SKM-1 treated with dmso at 0.1 percent for 144 hours (cell line): ENCODE measurements at regions not wholly inside any gene's neighbourhood (a gene's known extent, or its start where the extent isn't known, plus 50 kb on each side); places are given as distances from the start of the nearest gene placed in this dataset.
"Not testable (repeated sequence)": the region's sequence is repeated elsewhere in the genome, so short reads cannot be mapped to it uniquely, and the experiment has no call there.

Experiments used
- DNase-seq: peaks from one replicate; lab custom pipeline; 2025; ENCODE audit not compliant: unreplicated experiment; lab: John Stamatoyannopoulos, UW

DNA sequence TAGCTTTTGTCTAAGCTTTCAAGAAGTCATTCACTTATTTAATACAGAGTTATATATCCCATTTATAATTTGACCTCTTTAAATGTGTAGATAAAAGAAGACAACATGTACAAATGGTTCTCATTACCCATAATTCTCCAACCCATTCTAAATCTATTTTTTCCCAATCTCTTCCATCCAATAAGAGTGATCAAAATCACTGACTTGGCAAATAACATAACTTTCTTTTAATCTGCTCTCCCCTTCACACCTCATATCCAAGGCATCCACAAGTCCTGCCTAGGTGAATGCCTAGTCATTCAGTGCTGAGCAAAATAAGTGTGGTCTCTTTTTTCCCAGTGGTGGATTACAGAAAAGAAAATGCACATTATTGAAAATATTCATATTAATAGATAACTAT lies 1231.1 kb downstream of the CDH11 start:
- no peak for DNase-seq

DNA sequence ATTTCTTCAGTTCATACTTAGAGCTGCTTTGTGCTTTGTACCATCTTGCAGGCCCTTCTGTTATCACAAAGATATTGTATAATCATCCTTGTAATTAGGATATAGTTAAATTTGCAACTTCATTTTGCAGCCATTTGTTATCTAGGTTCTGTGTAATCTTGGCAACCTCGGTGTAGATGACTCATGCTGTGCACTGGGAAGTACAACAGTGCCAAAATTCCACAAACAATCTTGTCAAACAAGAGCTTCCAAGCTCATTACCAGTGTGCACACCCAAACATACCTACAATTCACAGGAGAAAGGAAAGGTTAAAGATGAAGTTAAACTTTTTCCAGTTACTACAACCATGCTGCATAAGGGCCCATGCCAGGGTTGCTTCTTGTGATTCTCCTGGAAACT lies 1231.8 kb downstream of the CDH11 start:
- DNase-seq: no peak

DNA sequence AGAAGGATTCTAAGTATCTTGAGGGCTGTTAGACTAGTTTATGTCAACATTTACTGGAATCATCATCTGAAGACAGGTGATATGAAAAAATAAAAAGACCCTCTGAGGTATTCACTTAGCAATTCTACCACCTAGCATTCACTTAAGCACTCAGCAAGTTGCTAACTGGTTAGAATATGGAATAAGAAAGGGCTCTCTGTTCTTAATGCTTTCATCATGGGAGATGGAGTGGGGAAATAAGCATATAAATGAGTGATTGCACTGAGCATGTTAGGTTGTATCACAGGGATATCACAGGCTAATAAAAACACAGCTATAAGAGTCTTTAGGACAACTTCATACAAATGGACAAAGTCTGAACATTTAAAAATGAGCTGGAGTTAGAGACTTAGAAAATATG lies 1238.8 kb downstream of the CDH11 start:
- no peak for DNase-seq

DNA sequence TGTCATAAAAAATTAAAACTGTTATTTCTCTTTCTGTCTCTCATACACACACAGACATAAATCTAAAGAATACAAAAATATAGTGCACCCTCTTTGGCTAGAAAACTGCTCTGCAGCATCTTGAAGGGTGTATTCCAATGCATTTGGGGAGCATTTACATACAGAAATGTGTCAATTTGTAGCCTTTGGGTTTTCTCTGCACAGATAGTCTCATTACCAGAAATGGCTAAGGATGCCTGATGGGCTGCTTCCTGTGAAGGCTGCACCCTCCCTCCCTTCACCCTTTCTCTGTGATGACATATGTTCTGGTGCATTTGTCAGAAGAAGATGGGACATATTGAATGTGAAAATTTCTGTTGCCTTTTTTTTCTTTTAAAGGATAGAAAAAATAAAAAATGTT lies 1239.3 kb downstream of the CDH11 start:
- DNase-seq: no peak

DNA sequence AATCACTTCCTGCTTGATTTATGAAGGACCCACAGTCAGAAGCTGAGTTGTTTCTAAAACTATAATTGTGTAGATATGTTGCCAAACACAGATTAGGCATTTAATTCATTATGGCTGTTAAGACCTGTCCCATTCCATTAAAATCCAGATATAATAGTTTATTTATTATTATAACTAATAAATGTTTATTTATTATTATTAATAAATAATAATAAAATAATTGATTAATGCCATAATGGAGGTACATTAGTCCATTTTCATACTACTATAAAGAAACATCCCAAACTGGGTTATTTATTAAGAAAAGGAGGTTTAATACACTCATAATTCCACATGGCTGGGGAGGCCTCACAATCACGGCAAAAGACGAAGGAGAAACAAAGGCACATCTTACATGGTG lies 1240.9 kb downstream of the CDH11 start:
- no peak for DNase-seq

DNA sequence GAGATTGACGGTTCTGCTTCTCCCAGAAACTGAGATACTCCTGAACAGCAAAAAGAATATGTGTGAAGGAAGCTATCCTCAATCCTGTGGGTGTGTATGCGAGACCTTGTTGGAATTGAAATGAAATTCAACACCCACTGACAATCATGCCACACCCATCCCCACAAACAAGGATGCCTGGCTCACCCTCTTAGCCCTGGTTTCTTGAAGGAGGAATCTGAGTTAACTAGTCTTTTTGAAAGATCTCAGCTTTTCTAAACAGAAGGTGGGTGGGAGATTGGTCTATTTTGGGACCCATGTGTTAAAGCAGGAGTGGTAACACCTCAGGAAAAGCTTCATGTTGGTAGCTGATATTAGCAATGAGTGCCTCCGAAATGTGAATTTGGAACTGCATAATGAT lies 1244.5 kb downstream of the CDH11 start:
- DNase-seq: no peak

DNA sequence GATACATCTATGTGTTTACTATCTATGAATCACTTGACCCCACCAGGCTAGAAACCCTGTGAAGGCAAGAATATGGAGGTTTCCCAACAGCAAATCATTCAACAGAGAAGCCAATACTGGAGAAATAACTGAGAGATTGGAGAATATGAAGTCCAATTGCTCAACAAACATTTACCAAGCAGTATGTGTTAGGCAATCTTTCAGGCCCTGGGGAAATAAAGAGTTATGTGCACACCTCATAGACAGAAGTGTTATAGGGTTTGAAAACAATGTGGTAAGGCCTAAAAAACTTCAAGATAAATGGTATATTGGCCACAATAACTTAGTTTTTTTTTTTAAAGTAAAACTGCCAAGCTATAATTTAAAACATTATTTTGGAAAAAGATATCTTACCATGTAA lies 1245.8 kb downstream of the CDH11 start:
- DNase-seq: peak; percentile 43

DNA sequence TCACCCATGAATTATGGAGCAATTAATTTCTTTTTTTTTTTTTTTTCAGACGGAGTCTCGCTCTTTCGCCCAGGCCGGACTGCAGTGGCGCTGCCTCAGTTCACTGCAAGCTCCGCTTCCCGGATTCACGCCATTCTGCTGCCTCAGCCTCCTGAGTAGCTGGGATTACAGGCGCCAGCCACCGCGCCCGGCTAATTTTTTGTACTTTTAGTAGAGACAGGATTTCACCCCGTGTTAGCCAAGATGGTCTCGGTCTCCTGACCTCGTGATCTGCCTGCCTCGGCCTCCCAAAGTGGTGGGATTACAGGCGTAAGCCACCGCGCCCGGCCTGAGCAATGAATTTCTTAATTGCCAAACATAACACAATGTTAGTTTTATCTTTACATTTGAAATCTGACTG lies 1261.2 kb downstream of the CDH11 start:
- DNase-seq: not testable (repeated sequence)

DNA sequence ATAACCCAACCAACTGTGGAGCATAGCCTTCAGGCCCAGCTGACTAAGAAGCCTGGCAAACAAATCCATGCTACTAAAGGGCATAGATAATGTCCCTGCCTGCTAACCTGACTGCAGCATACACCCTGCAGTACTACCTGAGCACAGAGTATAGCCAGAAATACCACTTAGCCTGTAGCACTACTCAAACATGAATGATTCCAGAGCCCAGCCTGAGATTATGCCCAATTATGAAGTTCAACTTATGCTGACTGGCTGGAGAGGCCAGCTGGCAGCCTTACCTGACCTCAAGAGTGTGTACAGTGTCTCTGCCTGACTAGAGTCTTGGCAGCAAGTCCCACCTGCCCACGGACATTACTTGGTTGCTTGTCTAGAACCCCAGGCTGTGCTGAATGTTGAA lies 1265.3 kb downstream of the CDH11 start:
- no peak for DNase-seq

DNA sequence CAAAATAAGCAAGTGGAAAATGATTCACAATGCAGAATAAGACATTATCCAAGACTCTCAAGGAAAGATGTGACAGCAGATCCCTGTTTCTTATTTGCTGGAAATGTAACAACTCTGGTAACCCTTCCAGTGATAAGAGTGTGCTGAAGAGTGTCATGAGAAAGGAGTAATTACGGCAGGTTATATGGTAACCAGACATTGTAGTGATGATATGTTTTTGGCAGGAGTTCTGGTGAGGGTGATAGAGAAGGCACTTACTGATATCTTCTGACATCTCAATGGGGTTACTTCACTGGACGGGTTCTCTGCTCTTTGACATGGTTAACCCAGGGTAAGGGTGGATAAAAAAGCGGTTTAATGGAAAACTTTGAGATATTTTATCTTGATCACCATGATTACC lies 1270.9 kb downstream of the CDH11 start:
- DNase-seq: no peak

DNA sequence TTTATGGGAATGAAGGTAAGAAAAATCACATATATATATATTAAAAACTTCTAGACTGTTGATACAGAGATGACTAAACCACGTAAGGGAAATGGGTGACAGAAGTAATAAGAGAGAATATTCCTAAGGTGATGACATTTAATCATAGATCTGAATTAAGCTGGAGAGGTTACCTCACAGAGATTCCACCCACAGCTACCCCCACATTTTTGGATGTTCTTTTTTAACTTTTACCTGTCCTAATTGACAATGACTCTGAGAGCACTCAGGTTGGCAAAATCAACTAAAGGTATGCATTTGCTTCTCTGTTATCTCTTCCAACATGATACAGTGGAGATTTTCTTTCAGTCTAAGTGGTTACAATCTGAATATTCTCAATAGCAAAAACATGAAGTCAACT lies 1280.6 kb downstream of the CDH11 start:
- DNase-seq: no peak

DNA sequence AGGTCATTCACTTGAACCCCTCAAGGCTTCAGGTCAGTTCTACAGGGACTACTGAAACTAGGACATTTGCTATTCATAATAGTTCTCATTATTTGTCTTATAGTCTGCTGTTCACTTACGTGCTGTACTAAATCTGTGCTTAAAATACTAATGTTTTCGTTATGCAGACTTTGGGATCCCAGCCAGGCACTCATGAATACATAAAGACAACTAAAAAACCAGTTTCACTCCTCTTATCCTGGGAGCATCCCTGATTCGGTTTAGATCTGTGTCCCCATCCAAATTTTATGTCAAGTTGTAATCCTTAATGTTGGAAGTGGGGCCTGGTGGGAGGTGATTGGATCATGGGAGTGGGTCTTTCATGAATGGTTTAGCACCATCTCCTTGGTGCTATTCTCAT lies 1291.8 kb downstream of the CDH11 start:
- no peak for DNase-seq

DNA sequence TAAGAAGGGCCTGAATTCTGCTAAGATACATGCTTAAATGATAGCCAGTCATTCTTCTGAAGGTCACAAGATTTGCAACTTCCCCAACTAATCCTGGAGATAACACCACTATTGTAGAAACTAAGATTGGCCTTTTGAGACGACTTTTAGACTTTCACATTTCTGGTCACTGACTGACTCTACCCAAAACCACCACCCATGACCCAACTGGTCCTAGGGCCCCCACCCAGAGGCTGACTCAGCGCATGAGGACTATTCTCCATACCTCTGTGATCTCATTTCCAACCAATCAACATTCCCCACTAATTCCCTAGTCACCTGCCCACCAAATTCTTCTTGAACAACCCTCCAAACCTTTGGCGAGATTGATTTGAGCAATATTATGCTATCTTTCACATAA lies 1299.0 kb downstream of the CDH11 start:
- no peak for DNase-seq

DNA sequence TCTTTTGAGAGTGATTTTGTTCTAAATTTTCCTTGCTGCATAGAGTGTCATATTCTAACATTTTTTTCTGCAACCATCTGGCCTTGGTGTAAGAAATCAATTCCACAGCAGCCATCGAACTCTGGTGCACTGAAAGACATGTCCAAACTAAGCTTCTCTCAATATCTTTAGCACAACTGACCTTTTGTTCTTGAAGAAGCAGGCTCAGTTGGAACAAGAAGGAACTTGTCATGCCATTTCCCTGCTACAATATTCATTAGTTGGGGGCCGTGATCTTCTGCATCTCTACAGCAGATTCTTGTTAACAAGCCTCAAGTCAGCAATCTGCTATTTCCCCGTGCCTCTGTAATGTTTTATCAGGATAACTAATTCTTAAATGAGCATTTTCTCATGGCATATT lies 1305.6 kb downstream of the CDH11 start:
- DNase-seq: no peak

DNA sequence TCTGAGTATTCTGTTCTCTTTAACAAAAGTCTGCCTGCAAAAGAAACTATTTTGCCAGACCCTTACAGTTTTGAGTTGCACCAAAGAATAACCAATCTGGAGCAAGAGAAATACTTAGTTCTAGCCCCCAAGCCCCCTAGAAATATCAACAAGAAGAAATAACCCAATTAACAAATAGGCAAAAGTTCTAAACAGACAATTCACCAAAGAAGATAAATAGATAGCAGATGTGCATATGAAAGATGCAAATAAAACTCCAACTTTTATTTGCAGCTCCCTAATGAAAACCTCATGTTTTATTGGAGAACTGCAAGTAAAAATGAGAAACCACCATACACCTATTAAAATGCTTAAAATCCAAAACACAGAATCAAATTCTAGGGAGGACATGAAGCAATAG lies 1308.0 kb downstream of the CDH11 start:
- DNase-seq: no peak

DNA sequence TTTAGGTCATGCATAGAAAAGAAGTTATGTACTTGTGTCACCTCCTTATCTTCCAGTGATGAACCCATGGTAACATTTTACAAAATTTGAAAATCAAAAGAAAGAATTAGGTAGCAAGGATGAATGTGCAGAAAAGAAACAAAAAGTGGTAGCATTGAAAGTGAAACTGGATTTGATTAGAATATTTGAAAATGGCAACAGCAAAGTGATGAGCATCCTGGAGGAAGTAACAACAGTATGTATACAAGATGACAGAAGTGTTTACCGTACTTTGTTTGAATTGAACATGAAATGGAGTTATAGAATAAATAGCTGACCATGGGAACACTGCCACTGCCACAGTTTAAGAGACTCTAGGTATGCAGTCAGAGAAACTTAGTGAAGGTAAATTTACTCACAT lies 1313.1 kb downstream of the CDH11 start:
- DNase-seq: no peak

DNA sequence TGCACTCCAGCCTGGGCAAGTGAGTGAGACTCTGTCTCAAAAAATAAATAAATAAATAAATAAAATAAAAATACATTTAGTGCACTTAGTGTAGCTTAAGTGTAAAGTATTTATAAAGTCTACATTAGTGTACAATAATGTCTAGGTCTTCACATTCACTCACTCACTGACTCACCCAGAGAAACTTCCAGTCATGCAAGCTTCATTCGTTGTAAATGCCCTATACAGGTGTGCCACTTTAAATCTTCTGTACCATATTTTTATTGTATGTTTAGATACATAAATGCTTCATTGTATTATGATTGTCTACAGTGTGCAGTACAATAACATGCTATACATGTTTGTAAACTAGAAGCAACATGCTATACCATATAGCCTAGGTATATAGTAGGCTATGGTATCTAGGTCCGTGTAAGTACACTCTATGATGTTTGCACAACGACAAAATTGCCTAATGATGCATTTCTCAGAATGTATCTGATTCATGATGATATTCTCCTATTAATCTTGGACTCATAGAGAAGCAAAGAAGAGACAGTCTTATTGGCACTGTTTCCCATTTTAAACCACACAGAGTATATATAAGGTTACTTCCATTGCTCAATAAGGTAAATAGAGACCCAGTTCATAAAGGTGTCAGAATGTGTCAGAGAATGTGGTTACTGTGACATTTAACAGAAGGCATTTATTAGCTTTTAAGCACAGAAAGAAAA lies 1314.9 kb downstream of the CDH11 start:
- DNase-seq: no peak

DNA sequence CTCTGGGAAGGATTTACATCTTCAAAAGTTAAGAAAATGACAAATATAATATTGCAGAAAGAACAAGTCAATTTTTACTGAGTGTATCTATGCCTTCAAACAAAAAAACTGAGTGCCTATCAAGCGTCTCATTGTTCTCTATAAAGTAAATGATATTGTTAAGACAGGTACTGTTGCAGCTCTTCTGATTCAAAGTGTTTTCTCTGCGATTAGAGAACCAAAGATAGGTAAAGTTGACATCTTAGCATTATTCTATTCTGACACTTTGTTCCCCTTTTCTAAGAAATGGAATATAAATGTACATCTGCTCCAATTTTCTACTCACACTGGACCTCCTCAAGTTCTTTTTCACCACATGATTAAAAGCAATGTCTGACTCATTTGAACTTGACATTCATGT lies 1317.7 kb downstream of the CDH11 start:
- DNase-seq: no peak

DNA sequence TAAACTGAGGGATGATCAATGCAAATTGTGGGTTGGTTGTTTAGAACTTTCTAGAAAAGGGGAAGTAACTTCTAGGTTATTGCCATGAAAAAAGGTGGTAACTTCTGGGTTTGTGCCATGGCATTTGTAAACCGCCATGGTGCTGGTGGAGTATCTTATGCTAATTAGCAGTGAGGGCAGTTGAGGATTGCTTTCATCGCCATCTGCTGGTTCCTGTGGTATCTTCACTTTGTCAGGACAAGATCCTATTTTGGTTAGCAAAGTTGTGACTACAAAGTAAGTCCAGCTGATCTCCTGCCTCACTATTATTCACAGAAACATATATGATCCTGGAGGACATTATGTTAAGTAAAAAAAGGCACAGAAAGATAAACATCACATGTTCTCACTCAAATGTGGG lies 1332.3 kb downstream of the CDH11 start:
- DNase-seq: no peak

DNA sequence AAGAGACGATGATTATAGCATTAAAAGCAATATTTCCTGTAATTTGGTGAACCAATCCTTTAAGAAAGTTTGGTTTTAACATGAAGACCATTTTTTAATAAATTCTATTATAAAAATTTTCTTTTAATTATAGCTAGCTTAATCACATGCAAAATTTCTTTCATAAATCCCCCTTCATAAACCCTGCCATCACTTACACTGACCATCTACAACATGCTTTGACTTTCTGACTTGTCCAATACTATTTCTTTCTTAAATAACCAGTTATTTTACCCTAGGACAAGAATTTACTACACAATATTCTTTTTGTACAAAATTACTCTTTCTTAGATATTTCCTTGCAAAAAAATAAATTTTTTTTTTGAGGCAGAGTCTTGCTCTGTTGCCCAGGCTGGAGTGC lies 1334.8 kb downstream of the CDH11 start:
- DNase-seq: no peak

DNA sequence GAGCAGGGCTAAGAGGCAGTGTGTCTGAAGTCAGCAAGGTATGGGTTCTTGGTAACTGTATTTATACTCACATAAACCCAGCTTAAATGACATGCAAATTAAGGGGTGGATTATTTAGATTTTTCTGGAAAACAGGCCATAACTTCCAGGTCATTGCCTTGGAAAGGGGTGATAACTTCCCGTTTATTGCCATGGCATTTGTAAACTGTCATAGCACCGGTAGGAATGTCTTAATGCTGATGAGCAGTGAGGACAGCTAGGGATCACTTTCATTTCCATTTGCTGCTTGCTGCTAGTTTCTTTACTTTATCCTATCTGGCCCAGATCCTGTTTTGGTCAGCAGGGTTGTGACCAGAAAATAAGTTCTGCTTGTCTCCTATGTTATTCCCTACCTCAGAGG lies 1336.7 kb downstream of the CDH11 start:
- no peak for DNase-seq

DNA sequence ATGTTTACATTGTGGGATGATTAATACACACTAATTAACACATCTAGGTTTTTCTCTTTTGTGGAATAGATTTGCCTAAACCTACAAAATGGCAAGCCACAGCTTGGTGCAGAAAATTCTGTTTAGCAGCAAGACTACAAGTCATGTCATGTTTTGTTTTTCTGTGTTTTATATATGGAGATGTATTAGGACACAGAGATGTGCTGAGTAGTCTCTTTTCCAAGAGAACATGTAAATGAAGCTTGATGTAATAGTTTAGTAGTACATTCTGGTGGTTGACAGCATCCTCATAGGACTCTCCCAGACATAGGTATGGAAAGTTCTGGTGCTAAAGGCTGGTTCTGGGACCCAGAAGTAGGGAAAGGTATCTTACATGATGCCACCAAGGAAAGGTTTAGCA lies 1345.4 kb downstream of the CDH11 start:
- no peak for DNase-seq

DNA sequence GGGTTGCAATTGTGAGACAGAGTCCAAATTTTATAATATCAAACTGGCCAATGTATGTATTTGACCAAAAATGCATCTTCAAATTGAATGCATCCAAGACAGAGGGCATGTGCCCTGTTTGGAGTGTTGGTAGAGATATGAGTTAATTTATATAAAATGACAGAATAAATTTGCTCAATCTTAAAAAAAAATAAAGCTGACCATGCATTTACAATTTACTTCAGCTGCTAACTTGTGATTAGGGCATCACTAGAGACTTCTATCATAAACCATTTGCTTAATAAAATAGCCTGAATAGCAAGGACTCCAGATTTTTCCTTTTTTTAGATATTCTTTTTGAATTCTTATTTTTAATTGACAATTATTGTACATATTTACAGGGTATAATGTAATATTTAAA lies 1345.8 kb downstream of the CDH11 start:
- DNase-seq: no peak

DNA sequence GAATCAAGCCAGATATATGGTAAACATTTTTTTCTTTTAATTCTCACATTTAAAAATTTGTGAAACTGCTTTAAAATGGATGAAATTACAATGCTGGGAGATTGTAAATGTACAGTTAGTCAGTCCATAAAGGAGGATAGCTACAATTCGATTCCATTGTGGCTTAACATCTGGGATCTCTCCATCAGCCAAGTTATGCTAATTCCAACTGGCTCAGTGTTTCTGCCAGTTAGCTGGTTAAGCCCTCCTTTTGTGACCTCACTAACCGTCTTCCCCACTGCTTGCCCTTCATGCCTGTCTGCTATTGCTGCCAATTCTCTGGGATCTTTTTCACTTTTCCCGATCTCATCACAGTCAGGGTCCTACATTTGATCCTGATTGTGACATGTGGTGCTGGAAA lies 1347.6 kb downstream of the CDH11 start:
- DNase-seq: no peak
